Mammary epithelial cell (primary cell): ENCODE measurements at regions not wholly inside any gene's neighbourhood (a gene's known extent, or its start where the extent isn't known, plus 50 kb on each side); places are given as distances from the start of the nearest gene placed in this dataset.

Experiments
- EZH2 ChIP-seq: IDR thresholded peaks from 2 replicates; pipeline ENCODE4 v1.6.1; 2012; ENCODE audit warnings: low read length, inconsistent platforms, borderline replicate concordance
- TF ChIP-seq, protein P1 (sequence below), 2 donors: IDR thresholded peaks in 1 of 2; conservative IDR thresholded peaks in 1 of 2; 2 replicates each; pipeline ENCODE4 v1.5.1; 2011 to 2012; ENCODE audit warnings: inconsistent platforms in 2 of 2, low read length in 2 of 2, mild to moderate bottlenecking in 2 of 2, control low read depth in 1 of 2, low read depth in 1 of 2; ENCODE audit not compliant: insufficient read depth in 1 of 2; ENCODE audit errors: extremely low read depth in 1 of 2

- TF ChIP-seq, protein P1, sequence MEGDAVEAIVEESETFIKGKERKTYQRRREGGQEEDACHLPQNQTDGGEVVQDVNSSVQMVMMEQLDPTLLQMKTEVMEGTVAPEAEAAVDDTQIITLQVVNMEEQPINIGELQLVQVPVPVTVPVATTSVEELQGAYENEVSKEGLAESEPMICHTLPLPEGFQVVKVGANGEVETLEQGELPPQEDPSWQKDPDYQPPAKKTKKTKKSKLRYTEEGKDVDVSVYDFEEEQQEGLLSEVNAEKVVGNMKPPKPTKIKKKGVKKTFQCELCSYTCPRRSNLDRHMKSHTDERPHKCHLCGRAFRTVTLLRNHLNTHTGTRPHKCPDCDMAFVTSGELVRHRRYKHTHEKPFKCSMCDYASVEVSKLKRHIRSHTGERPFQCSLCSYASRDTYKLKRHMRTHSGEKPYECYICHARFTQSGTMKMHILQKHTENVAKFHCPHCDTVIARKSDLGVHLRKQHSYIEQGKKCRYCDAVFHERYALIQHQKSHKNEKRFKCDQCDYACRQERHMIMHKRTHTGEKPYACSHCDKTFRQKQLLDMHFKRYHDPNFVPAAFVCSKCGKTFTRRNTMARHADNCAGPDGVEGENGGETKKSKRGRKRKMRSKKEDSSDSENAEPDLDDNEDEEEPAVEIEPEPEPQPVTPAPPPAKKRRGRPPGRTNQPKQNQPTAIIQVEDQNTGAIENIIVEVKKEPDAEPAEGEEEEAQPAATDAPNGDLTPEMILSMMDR (conservative IDR thresholded peaks at IDR 0.05 in 1 of 2, IDR thresholded peaks at IDR 0.05 in 1 of 2; ENCODE audit: extremely low read depth in 1 of 2, insufficient read depth in 1 of 2, low read depth in 1 of 2, low read length in 2 of 2) = no peak
- no peak for TF ChIP-seq EZH2
These were observed 467.0 kb upstream of the DIPK2B start for GRCh38 chrX:45667666-45668065.
